Posterior cingulate gyrus (tissue), 11 donors: ENCODE measurements at regions not wholly inside any gene's neighbourhood (a gene's known extent, or its start where the extent isn't known, plus 50 kb on each side); places are given as distances from the start of the nearest gene placed in this dataset.
"Not testable (repeated sequence)": the region's sequence is repeated elsewhere in the genome, so short reads cannot be mapped to it uniquely, and the experiment has no call there.

Source experiments
- DNase-seq, 10 donors: peaks; one replicate each; pipeline versions ENCODE4 v3.0.0 to v3.0.0-alpha.2; 2020 to 2021; ENCODE audit warnings: mixed read lengths in 3 of 10
- intact Hi-C: fragments of 100-400 bp; cut with DNase I; formaldehyde crosslinking; loops from one replicate; pipeline ENCODE4 v1.15.1; 2023

DNA sequence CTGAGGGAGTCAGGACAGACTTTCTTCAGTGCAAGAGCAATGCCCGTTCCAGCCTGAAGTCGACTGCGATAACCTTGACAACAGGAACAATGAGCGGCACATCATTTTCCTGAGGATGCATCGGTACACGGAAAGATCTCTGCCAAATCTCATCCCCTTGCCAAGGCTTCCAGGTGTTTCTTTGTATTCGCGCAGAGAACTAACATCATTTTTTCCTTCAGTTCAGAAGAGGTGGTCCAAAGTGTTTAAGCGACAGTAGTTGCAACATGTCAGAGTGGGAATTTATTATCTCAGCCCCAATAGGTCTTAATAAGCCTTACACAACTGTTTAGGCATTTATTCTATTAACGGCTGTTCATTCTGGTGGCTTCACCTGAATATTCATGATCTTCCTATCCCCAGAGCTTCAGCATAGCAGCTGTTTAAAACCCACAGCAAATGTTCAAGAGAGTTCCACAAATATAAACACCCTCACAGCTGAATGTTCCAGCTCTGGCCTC, 129.7 kb upstream of the NFIA start:
- intact Hi-C loops, result no loop called here
- no peak for DNase-seq

DNA sequence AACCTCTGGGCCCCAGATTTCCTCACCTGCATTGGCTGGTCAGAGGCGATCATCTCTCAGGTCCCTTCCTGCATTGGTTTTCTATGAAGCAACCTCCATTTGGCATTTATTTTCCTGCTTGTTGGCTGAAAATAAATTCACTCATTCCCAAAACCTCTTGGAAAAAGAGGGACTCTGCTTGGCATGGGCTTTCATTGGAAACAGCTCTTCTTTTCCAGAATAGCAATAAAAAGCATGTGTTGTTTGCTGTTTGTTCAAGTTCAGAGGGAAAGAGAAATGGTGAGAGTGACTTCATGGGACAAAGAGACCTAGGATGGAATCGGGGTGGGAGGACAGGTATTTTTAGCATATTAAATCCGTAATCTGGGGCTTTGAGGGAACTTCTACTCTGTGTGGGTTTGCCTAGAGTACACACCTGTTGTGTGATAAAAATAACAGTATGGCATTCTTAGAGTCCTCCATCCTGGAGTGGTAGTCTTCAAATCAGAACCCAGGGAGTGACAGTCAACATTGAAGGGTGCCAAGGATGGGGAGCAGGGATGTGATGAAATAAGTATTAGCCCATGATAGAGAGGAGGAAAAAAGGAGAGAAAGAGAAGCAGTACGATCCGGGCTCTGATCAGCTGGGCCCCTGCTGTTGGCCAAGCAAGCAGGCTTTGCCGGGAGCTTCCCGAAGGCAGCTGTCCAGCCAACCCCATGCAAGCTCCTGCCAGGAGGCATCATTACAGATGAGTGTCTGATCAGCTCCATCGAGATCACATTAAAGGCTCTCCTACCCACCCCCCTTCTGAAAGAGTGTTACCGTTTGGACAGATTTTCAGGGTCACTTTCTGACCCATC, 131.9 kb upstream of the NFIA start:
- DNase-seq, result peak in 2 of 10 donors; percentile 66 to 75
- intact Hi-C loops, result no loop called here

DNA sequence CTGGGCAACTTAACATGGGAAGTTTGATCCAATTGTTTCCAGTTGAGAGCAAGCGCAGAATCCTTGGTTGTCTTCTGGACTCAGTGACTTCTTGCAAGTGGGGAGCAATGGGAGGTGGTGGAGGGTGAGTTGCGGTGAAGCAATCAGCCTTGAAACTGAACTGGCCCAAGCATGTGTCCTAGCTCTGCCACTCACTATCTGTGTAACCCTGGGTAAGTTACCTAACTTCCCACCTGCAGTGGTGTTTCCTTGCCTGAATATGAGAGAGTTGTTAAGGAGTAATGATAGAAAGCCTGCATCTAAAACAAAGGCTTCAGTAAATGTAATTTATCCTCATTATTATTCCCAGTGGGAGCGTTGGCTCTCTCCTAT, 132.5 kb upstream of the NFIA start:
- no peak for DNase-seq
- intact Hi-C loops, result no loop called here

DNA sequence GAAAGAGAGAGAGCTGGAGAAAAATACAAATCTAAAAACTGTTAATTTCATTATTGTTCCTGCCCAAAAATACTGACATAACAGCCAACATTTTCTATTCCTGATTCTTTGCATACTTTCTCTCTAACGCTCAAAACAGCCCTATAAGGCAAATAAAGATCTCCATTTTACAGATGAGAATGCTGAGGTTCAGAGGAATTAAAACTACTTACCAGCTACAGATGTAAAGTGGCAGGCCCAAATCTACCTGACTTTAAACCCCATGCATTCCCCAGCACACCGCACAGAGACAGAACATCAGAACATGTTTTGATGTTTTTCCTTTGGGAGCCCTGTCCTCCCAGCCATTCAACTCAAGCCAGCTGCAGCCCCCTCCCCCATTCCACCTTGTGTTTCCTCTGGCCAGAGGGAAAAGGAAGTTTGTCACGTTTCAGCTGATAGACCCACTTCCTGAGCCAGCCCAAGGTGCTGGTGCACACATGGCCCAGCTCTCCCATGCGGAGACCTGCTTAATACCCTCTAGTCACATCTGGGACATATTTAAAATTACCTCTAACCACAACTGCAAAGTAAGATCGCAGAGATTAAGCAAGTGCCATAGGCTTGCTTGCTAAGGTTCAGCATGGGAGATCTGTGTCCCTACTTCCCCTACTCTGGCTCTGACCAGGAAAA, 133.1 kb upstream of the NFIA start:
- intact Hi-C loops, result no loop called here
- DNase-seq, result no peak

DNA sequence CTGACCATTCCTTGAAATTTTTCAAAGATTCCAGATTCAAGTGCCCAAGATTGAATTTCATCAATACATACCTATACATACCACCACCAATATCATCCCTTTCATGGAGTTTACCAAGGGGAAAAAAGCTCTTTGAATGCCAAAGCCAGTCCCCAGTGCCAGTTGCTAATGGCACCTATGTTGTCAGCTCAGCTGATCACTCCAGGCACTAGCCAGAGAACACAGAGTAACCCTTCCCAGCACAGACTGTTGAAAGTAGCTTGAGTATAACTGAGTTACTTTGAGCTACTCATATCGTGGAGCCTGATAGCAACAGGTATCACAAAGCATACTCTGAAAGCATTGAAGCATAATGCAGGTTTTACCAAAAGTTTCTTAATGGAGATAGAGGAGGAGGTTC, 133.9 kb upstream of the NFIA start:
- intact Hi-C loops, result no loop called here
- DNase-seq, result no peak

DNA sequence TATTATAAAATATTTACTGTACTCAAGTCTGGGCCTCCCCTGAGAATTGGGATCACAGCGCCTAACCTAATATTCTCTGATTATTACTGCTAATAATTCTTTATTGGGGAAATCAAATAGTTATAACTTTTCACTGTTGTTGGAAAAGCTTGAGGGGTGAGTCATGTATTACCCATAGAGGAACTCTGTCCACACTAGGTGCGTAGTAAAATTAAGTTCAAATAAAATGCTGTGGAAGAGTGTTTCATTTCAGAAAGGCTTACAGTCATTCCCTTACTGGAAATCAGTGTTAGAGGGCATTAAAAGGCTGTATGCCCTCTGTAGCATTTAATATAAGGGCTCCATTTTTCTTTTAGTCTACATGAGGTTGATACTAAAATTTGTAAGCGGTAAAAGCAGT, 135.0 kb upstream of the NFIA start:
- intact Hi-C loops, result no loop called here
- DNase-seq, result no peak

DNA sequence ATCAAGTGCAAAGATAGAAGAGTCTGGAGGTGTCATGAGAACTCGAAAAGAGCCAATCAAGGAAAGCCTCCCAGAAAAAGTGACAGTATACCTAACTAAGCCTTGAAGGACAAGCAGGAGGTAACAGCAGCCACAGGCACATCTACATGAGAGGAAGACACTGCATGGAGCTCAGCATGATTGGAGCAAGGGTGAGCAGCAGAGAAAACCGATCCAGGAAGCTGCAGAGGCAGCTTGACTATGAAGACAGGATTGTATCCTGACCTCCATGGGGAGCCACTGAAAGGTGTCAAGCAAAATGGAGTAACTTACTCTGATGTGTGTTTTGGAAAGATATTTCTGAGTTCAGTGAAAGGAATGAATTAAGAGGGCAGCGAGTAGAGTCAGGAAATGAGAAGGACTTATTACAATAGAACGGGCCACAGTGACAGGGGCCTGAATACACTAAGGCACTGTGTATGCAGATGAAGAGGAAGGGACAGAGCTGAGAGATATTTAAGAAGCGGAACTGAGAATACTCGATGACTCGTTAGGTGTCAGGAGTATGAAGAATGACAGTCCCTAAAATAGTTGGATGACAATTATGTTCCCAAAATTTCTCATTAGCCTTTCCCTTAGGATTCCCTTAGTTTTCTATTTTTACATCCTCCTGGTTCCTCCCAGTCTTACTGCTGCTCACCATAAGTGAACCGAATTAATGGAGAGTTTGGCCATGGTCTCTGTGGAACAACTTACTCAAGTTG, 139.3 kb upstream of the NFIA start:
- intact Hi-C loops, result no loop called here

DNA sequence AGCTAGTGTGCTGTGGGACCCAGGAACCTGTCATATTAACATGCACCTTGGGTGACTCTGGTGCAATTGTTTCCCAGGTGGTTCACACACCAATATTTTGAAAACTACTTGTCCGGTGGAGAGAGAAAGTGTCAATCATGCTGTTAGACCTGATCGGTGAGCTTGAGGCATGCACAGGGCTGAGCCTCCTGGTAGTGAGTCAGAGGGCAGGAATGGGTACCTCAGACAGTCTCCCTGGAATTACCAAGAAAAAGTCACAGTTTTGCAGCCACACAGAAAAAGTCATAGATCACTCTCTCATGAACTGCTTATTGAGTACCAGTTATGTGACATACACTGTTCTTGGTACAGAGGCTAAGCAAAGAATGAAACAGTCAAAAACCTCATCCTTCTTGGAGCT, 140.1 kb upstream of the NFIA start:
- DNase-seq, result no peak
- intact Hi-C loops, result no loop called here

More for the DNA sequence above, 139.3 kb upstream of the NFIA start:
- DNase-seq, result no peak

DNA sequence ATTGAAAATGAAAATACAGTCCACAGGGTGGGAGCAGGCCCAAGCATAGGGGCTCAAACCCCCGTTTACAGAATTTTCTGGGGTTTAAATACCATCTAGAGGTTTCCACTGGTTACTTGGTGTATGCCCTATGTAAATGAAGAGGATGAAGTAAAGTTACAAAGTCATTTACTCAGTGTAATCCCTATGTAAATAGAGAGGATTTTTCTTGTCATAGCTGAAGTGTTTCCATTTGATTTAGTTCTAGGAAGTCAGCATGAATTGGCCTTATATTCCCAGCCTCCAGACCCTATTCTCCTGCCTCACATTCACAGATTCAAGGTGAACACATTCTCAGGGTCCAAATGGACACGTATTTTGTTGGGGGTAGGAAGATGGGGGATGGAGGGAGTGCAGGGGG, 141.7 kb upstream of the NFIA start:
- DNase-seq, intact Hi-C loops: not testable (repeated sequence)

DNA sequence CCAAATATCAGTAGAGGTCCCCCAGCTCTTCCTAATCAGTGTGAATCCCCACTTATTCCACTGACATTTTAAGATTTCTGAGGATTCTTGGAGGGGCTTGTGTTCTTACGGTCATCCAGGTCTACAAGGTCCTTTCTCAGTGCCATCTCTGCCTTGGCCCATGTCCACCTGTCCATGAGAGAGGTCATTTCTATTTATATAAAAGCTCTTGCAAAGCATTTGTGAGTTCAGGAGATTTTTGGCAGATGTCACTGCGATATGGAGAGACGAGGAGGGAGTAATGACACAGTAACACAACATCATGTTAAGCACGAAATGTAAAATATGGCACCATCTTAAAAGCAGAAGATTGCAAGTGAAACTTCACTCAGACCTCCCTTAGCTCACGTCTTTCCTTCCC, 144.6 kb upstream of the NFIA start:
- DNase-seq, result no peak
- intact Hi-C loops, result no loop called here

DNA sequence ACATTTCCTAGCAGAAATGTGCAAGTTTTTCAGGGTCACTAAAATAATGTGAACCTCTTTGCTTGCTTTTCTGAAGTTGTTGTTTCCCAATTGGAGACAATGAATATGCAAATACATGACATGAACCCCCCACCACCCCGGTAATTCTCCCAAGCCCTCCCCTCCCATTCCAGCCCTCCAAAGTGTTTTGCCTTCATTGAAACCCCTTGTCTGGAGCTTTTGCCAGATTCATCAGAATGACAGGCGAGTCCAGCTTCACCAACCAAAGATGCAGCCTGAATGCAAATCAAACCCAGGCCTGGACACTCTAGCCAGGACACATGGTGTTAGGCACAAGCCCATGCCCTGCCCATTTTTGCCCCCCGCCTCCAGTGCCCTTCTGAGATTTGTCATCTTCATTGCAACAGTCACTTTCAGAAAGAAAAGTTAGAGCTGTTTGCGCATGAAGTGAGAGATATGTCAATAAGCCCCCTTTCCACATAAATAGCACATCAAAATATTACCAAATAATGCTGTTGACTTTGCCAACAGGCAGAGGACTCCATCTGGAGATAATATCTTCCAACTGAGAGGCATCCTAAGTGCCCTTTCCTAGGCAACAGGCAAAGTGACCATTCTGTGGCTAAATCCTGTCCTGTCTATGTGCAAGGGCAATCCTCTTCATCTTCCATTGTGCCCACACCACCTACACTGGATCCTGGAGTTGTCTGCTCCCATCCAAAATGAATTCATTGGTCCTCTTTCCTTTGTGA, 145.6 kb upstream of the NFIA start:
- peak in 1 of 10 donors; percentile 11 for DNase-seq
- intact Hi-C loops, result no loop called here

DNA sequence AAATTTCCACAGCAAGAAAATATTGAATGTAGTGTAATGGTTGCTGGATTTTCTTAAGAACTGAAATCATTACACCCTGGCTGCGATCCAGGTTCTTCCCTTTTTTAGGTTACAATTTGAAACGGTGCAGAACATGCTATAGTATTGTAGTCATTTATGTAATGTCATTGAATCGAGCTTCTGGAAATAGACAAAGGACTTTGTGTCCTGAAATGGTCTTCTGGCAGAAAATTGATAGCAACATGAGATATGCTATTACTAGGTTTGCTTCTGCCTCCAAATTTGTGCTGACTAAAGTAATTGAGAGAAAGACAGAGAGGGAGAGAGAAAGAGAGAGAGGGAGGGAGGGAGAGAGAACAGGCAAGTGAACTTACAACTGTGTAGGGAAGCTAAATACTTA, 146.2 kb upstream of the NFIA start:
- DNase-seq, result no peak
- intact Hi-C loops, result no loop called here

DNA sequence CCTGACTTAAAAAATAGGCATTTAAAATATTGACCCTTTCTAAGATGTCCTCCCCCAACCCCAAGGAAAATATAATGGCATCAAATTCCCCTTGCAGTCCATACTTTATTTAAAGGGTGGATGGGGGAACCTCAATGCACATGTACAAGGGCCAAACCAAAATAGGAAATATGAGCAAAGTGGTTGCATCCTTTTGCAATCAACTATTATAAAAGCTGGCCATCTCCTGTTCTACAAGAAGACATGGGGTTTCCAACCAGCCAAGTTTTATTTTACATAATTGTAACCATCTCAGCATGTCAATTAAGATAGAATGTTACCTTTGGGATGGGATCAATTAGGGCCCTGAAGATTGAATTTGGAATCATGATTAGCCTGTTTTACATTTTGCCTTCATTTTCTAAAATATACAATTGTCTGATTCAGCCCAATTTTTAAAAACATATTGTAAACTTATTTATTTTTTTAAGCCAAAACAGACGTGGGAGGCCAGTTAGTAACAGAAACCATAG, 146.7 kb upstream of the NFIA start:
- intact Hi-C loops, result no loop called here

DNA sequence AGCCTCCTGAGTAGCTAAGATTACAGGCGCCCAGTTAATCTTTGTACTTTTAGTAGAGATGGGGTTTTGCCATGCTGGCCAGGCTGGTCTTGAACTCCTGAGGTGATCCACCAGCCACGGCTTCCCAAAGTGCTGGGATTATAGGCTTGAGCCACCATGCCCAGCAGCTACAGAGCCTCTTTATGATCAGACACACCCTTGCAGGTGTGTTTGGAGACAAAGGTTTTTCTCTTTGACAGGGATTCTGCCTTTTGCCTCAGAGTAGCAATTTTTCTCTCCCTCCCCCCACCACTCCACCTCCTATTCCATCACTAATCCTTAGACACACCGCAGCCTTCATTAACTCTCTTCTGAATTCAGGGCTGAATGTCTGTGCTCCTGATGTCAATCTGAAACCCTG, 152.2 kb upstream of the NFIA start:
- intact Hi-C loops, result no loop called here
- DNase-seq, result no peak

More for the DNA sequence above, 146.7 kb upstream of the NFIA start:
- DNase-seq, result no peak

DNA sequence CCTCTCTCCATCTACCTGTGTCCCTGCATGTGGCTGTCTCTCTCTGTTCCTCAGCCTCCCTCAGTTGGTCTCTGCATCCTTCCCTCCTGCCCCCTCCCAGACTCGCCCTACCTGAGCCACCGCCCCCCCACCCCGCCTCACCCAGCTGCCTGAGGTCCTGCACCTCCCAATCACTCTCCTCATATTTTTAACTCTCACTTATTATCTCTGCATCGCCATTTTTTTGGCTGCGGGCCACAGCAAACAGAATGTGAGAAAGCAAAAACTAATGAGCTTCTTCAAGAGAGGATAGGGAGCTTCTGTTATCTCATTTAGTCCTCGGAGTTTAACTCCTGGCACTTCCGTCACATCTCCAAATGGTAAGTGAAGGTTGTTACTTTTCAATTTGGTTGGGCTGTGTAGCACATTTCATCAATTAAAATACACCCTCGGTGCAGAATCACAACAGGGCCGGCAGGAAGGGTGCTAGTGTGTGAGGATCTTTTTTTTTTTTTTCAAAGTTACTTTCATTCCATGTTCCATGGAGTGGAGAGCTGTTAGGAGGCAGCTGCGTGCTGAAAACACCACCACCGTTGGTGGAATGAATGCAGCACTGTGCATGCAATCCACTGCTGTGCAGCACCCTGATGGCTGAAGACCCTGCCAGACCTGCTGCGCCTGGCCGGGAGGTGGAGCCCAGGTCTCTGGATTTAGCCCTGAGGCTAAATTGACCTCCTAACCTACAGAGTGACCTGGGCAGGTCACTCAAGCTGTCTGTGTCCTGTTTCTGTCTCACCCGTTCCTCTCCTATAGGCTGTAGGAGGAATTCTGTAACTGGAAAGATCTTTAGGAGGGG, 157.2 kb upstream of the NFIA start:
- DNase-seq, result no peak
- intact Hi-C loops, result no loop called here

DNA sequence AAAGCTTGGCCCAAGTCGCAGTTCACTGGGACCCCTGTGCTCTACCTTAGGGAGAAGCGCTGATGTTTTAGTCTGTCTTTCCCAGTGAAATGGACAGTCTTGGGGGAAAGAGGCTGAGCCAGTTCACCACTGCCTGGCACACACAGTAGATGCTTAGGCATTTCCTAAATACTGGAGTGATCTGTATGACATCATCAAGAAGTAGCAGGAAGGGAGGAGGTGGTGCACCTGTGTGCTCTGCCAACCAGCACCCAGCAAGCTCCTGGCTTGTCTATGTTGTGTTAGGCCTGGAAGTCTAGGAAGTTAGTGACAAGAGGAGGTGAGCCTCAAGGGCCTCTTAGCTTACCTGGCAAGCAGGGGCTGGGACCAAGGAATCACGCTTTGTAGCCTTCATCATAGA, 158.2 kb upstream of the NFIA start:
- DNase-seq, result no peak
- intact Hi-C loops, result no loop called here

DNA sequence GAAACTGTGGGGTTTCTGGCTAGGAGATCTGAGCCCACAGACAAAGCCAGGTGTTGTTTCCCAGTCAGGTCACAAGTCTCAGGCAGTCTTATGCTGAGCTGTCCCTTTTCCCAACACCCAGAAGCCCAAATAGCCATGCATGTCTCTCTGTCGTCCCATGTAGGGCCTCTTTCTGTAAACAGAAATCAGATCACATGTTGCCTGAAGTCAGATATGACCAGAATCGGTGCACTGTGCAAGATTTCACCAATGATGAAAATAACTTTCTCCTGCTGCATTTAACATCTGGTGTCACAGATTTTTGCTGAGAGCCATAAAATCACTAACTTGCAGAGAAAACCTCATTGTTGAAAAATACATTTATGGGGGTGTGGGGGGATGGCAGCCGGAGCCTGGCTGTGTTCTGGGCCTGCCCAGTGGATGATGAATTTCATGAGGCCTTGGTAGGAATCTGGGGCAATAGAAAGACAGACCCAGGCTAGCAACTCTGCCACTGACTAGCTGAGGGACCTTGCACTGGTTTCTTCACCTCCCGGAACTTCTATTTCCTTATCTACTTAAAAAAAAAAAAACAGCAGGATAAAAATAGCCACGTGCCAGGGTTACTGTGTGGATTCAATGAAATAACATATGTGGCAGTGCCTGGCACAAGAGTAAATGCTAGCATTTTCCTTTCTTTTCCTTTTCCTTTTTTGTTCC, 158.8 kb upstream of the NFIA start:
- intact Hi-C loops, result no loop called here
- no peak for DNase-seq

DNA sequence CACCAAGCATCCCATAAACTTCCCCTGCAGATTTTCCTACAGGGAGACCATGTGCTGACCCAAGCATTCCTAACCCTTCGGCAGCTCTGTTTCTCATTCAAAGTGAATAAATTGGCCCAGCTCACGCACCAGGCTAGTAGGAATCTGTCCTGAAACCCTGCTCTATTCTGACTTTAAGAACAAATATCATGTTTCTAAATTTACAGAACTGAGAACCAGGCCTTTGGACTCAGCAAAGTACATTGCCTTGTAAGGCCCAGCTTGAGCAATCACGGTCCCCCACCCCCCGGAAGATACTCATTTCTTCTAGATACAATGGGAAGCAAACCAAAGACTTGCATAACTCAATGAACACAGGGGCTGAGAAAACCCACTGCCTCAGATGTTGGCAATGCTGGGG, 160.1 kb upstream of the NFIA start:
- intact Hi-C loops, result no loop called here
- peak in 2 of 10 donors; percentile 17 to 29 for DNase-seq

DNA sequence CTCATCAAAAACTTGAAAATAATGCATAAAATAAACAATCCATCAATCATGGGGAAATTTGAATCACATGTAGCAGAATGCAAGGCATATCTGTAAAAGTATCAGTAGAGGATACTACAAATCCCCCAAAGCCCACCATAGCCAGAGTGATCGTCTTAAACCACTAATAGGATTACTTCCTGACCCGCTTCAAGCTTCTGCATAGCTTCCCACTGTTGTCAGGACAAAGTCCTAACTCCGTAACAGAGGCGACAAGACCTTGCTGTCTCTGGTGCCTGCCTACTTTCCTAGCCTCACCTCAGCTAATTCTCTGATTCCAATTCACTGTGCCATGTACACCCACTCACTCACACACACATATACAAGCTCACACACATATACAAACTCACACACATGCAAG, 161.2 kb upstream of the NFIA start:
- intact Hi-C loops, result no loop called here
- DNase-seq, result no peak
